KMS-11 (cell line): ENCODE measurements at regions not wholly inside any gene's neighbourhood (a gene's known extent, or its start where the extent isn't known, plus 50 kb on each side); places are given as distances from the start of the nearest gene placed in this dataset.

ENCODE experiments used
- H2AFZ ChIP-seq: fragments of 200-600 bp; sonication (generic); 2 replicates; pipeline ENCODE4 v1.6.1; 2016; ENCODE audit warnings: antibody characterized with exemption, mixed run types, low read depth
- H3K27ac ChIP-seq: fragments of 200-600 bp; sonication (generic); 2 replicates; pipeline ENCODE4 v1.6.1; 2016; ENCODE audit warnings: mild to moderate bottlenecking, mixed run types
- H3K27me3 ChIP-seq: fragments of 200-600 bp; sonication (generic); 2 replicates; pipeline ENCODE4 v1.6.1; 2017; ENCODE audit warnings: mild to moderate bottlenecking, low read depth, mixed run types, moderate library complexity; ENCODE audit not compliant: insufficient read depth
- H3K36me3 ChIP-seq: fragments of 200-600 bp; sonication (generic); 2 replicates; pipeline ENCODE4 v1.6.1; 2017; ENCODE audit warnings: mild to moderate bottlenecking, mixed run types; ENCODE audit not compliant: insufficient read depth
- H3K4me1 ChIP-seq: fragments of 200-600 bp; sonication (generic); 2 replicates; pipeline ENCODE4 v1.6.1; 2016; ENCODE audit warnings: mild to moderate bottlenecking, low read depth, mixed run types; ENCODE audit not compliant: poor library complexity, severe bottlenecking
- H3K4me2 ChIP-seq: fragments of 200-600 bp; sonication (generic); 2 replicates; pipeline ENCODE4 v1.7.0; 2016; ENCODE audit warnings: mild to moderate bottlenecking, mixed run types
- H3K4me3 ChIP-seq: fragments of 200-600 bp; sonication (generic); IDR thresholded peaks from 2 replicates; pipeline ENCODE4 v1.6.1; 2017; ENCODE audit warnings: low read depth, low read length, mixed read lengths; ENCODE audit not compliant: insufficient read depth
- H3K79me2 ChIP-seq: fragments of 200-600 bp; sonication (generic); 2 replicates; pipeline ENCODE4 v1.6.1; 2016; ENCODE audit warnings: low read depth, mixed run types; ENCODE audit not compliant: insufficient read depth
- H3K9ac ChIP-seq: fragments of 200-600 bp; sonication (generic); 2 replicates; pipeline ENCODE4 v1.6.1; 2016; ENCODE audit warnings: mild to moderate bottlenecking, mixed run types
- H4K20me1 ChIP-seq: fragments of 200-600 bp; sonication (generic); 2 replicates; pipeline ENCODE4 v1.6.1; 2016; ENCODE audit warnings: mild to moderate bottlenecking, mixed run types; ENCODE audit not compliant: insufficient read depth
- TF ChIP-seq, protein P1 (sequence below): fragments of 200-600 bp; sonication (generic); conservative IDR thresholded peaks from 2 replicates; pipeline ENCODE4 v1.6.1; 2017; ENCODE audit warnings: low read depth, mild to moderate bottlenecking, antibody characterized with exemption, low read length, moderate library complexity, mixed read lengths

DNA sequence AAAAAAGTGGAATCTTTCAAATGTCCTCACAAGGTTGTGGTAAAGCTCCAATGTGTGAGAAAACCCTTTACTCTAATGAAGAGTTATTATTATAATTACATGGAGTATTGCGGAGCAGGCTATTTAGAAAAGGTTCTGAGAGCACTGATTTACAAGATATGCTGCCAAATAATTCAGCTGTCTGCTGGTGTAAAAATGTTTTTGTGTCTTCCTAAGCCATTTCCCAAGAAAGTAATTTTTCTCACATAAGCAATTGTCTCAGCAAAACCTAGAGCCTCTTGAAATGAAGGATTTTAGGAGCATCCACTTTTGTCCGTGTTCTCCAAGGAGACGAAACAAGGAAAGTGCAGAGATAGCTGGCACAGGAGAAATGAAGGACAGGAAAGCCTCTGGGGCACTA is 229.6 kb upstream of the STARD13 start:
- Histone ChIP-seq H3K9ac (no peak overlapping the region), H4K20me1 (no peaks in the 10 kb centered on the region), H3K79me2 (no peaks in the 10 kb centered on the region), H2AFZ (no peak overlapping the region), H3K4me1 (no peaks in the 10 kb centered on the region), H3K27me3 (no peaks in the 10 kb centered on the region), H3K36me3 (no peaks in the 10 kb centered on the region), H3K27ac (no peak overlapping the region), H3K4me3 (no peak overlapping the region), H3K4me2 (no peak overlapping the region)
- TF ChIP-seq, protein P1, sequence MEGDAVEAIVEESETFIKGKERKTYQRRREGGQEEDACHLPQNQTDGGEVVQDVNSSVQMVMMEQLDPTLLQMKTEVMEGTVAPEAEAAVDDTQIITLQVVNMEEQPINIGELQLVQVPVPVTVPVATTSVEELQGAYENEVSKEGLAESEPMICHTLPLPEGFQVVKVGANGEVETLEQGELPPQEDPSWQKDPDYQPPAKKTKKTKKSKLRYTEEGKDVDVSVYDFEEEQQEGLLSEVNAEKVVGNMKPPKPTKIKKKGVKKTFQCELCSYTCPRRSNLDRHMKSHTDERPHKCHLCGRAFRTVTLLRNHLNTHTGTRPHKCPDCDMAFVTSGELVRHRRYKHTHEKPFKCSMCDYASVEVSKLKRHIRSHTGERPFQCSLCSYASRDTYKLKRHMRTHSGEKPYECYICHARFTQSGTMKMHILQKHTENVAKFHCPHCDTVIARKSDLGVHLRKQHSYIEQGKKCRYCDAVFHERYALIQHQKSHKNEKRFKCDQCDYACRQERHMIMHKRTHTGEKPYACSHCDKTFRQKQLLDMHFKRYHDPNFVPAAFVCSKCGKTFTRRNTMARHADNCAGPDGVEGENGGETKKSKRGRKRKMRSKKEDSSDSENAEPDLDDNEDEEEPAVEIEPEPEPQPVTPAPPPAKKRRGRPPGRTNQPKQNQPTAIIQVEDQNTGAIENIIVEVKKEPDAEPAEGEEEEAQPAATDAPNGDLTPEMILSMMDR: no peak

DNA sequence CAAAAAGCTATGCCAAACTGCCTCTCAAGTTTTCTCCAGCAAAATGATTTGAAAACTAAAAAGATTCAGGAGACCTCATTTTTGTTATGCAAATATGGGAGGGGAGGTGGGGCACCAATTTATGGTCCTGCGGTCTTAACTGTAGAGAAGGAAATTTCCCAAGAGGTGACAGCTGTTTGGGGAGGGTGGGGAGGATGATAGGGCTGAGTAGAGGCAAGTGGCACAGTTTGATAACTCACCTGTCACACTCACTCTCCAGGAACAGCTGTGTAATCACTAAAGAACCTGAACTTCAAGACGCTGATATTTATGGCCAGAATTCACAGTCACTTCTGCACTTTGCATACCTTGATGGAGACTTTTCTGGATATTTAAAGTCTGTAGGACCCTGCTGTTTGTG is 232.9 kb upstream of the STARD13 start:
- Histone ChIP-seq H3K27me3 (no peaks in the 10 kb centered on the region), H3K4me3 (no peak overlapping the region), H3K4me1 (no peaks in the 10 kb centered on the region), H4K20me1 (no peaks in the 10 kb centered on the region), H2AFZ (no peak overlapping the region), H3K79me2 (no peaks in the 10 kb centered on the region), H3K36me3 (no peaks in the 10 kb centered on the region), H3K9ac (no peak overlapping the region), H3K4me2 (no peak overlapping the region), H3K27ac (no peak overlapping the region)
- TF ChIP-seq, protein P1: no peak

DNA sequence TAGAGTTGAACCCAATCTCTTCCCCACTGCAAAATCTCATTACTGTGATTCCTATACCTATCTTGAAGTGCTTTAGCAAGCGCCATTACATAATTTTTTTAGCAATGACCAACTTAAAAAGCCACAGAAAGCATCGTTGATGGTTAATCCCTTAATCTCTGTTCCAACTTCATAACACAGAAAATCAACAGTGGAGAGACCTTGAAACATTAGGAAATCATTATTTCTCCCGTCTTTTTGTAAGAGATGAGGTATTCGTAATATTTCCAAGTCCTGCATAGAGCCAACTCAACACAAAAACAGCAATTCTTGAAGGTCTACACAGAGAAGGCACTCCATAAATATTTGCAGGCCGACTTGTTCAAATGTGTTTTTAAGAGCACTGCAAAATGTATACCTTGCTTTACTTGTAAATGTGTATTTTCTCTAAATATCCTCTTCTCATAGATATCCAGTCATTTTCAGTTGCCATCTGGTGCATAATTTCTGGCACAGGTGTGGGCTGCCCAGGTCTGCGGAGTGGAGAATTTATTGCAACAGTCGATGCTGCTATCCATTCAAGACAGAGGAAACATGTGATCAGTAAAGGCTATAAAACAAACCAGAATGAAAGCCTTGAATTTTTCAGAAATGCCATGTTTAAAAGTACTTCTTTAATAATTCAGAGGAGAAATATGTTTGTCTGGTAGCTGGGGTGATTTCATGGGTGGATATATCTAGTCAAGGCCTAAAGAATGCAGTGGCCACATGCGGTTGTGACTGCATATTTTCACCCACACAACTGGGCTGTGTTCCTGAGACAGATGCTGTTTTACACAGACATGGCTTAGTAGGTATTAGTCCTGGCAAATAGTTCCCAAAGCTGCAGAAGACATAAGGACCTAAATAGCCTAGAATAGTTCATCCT is 234.3 kb upstream of the STARD13 start:
- Histone ChIP-seq H3K4me1 (no peaks in the 10 kb centered on the region), H3K4me2 (no peak overlapping the region), H3K4me3 (no peak overlapping the region)

DNA sequence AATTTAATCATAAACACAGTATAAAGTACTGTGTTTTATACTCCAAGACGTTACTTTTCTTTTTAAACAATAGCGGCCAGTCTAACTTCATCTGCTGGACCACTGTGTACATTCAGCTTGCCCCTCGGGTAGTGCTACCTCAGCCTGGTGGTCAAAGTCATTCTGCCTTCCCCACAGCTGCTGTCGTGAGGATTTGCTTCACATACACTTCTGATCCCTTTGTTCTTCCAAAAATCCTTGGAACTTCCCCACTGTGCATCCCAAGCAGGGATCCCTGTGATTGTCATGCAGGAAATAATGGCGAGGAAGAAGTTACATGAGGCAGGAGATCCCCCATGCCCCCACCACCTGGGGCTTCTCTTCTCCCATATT is 234.9 kb upstream of the STARD13 start:
- Histone ChIP-seq H3K79me2 (no peaks in the 10 kb centered on the region), H3K4me2 (no peak overlapping the region), H4K20me1 (no peaks in the 10 kb centered on the region), H3K4me1 (no peaks in the 10 kb centered on the region), H3K4me3 (no peak overlapping the region), H3K27ac (no peak overlapping the region), H2AFZ (no peak overlapping the region), H3K27me3 (no peaks in the 10 kb centered on the region), H3K9ac (no peak overlapping the region), H3K36me3 (no peaks in the 10 kb centered on the region)
- TF ChIP-seq, protein P1: no peak

More for the DNA sequence above, 234.3 kb upstream of the STARD13 start:
- Histone ChIP-seq H3K9ac (no peak overlapping the region), H3K79me2 (no peaks in the 10 kb centered on the region), H2AFZ (no peak overlapping the region), H3K27ac (no peak overlapping the region), H3K27me3 (no peaks in the 10 kb centered on the region), H3K36me3 (no peaks in the 10 kb centered on the region), H4K20me1 (no peaks in the 10 kb centered on the region)
- TF ChIP-seq, protein P1: no peak
